Keratinocyte (primary cell): ENCODE measurements at regions not wholly inside any gene's neighbourhood (a gene's known extent, or its start where the extent isn't known, plus 50 kb on each side); places are given as distances from the start of the nearest gene placed in this dataset.

Experiments
- EZH2 ChIP-seq: IDR thresholded peaks from one replicate; pipeline ENCODE4 v1.6.1; 2012; ENCODE audit warnings: inconsistent platforms, mild to moderate bottlenecking, low read length, moderate library complexity
- TF ChIP-seq, protein P1 (sequence below), 3 experiments: IDR thresholded peaks in 1 of 3; conservative IDR thresholded peaks in 1 of 3; optimal IDR thresholded peaks in 1 of 3; 2 replicates in 2 of 3; 3 replicates in 1 of 3; pipeline versions ENCODE3 to v1.5.1; 2011; ENCODE audit warnings: low read length in 3 of 3, mild to moderate bottlenecking in 3 of 3, moderate library complexity in 2 of 3, control low read depth in 1 of 3, inconsistent platforms in 1 of 3; ENCODE audit not compliant: insufficient read depth in 2 of 3; ENCODE audit errors: extremely low read depth in 1 of 3

DNA sequence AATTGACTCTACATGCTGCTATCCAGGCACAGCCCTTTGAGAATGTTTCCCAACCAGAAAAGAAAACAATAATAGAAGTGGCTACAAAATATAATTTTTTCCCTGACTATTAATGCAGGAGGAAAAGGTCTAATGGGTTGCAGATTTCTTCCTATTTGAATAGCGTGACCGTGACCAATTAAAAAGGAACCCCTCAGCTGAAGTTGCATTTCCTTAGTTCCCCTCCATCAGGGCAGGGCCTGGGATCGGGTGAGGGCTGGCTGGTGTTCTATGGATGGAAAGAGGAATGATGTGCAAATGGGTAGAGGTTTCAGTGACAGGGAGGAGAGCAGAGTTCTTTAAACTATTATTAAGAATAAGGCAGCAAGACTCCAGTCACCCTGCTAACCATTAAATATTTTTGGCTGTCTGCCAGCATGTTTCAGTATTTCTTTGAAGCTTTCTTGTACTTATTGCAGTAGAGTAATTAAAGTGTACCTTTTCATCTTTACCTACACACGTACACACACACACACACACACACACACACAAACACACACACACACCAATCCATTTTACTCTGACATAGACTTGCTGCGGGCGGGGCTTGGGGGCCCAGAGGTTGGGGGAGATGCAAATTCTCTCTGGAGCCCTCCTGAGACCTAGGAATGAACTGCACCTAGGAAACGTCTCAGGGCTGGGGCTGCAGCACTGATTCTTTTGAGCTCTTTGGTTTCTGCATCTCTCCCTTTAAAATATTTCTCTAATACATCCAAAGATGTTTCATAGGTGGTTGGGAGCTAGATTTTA, 154.8 kb upstream of the SLC35B3 start:
- TF ChIP-seq, protein P1, sequence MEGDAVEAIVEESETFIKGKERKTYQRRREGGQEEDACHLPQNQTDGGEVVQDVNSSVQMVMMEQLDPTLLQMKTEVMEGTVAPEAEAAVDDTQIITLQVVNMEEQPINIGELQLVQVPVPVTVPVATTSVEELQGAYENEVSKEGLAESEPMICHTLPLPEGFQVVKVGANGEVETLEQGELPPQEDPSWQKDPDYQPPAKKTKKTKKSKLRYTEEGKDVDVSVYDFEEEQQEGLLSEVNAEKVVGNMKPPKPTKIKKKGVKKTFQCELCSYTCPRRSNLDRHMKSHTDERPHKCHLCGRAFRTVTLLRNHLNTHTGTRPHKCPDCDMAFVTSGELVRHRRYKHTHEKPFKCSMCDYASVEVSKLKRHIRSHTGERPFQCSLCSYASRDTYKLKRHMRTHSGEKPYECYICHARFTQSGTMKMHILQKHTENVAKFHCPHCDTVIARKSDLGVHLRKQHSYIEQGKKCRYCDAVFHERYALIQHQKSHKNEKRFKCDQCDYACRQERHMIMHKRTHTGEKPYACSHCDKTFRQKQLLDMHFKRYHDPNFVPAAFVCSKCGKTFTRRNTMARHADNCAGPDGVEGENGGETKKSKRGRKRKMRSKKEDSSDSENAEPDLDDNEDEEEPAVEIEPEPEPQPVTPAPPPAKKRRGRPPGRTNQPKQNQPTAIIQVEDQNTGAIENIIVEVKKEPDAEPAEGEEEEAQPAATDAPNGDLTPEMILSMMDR (optimal IDR thresholded peaks at IDR 0.05 in 1 of 3, IDR thresholded peaks at IDR 0.05 in 1 of 3, conservative IDR thresholded peaks at IDR 0.05 in 1 of 3; ENCODE audit: extremely low read depth in 1 of 3, insufficient read depth in 2 of 3, low read length in 3 of 3): peak in 2 of 3 experiments; percentile 14 to 32
- no peak for TF ChIP-seq EZH2
